DLD1 (cell line): ENCODE measurements at regions not wholly inside any gene's neighbourhood (a gene's known extent, or its start where the extent isn't known, plus 50 kb on each side); places are given as distances from the start of the nearest gene placed in this dataset.
"Not testable (repeated sequence)": the region's sequence is repeated elsewhere in the genome, so short reads cannot be mapped to it uniquely, and the experiment has no call there.

ENCODE experiments used
- in situ Hi-C: cut with HindIII; loops from 2 replicates; pipeline ENCODE4 v1.10.0; 2017; ENCODE audit warnings: low sequenced_read_pairs

GRCh38 chr7:83739527-83739926, 90.6 kb upstream of the SEMA3E start:
- in situ Hi-C loops: no loop called here

GRCh38 chr7:83738291-83738835, 89.4 kb upstream of the SEMA3E start:
- in situ Hi-C loops: no loop called here

GRCh38 chr7:83732305-83732704, 83.4 kb upstream of the SEMA3E start:
- in situ Hi-C loops: no loop called here

- in situ Hi-C loops: no loop called here
These were observed 82.2 kb upstream of the SEMA3E start for GRCh38 chr7:83731154-83731553.

- in situ Hi-C loops: not testable (repeated sequence)
These were observed 68.0 kb upstream of the SEMA3E start for GRCh38 chr7:83716923-83717322.

GRCh38 chr7:83708531-83708930, 59.6 kb upstream of the SEMA3E start:
- in situ Hi-C loops: no loop called here

GRCh38 chr7:83704564-83704963, 55.6 kb upstream of the SEMA3E start:
- in situ Hi-C loops: no loop called here

- in situ Hi-C loops: no loop called here
These were observed 53.5 kb upstream of the SEMA3E start for GRCh38 chr7:83702446-83702845.

- in situ Hi-C loops: no loop called here
These were observed 52.8 kb upstream of the SEMA3E start for GRCh38 chr7:83701736-83702135.
